ENCODE measurements at regions not wholly inside any gene's neighbourhood (a gene's known extent, or its start where the extent isn't known, plus 50 kb on each side); places are given as distances from the start of the nearest gene placed in this dataset.

DNA sequence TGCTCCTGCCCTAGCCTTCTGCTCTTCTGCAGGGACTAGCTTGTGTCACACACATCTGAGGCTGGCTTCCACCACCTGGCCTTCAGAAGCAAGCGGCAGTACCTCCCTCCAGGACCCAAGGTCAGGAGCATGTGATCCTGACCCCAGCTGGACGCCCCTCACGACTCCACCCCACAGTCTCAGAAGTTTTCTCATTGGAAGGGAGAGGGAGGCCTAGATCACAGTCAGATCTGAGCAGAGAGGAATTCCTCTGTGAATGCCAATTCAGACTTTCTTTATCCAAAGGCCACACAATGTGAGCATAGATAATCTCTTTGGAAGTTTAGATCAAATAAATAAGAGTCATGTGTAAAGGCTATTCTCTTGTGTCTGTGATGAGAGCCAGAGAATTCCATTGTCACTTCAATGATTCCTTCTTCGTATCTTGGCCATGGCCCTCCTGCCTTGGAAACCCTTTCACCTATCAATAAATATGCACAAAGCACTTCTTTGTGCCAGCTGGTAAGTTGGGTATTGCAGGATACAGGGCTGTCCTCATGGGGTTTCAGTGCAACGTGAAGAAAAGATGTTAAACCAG is 142.9 kb downstream of the SNX19 start:
- no peak for TF ChIP-seq SIN3A (IDR thresholded peaks at IDR 0.05; ENCODE audit: borderline replicate concordance, insufficient read depth, low read depth, low read length)
- TF ChIP-seq, protein P1, sequence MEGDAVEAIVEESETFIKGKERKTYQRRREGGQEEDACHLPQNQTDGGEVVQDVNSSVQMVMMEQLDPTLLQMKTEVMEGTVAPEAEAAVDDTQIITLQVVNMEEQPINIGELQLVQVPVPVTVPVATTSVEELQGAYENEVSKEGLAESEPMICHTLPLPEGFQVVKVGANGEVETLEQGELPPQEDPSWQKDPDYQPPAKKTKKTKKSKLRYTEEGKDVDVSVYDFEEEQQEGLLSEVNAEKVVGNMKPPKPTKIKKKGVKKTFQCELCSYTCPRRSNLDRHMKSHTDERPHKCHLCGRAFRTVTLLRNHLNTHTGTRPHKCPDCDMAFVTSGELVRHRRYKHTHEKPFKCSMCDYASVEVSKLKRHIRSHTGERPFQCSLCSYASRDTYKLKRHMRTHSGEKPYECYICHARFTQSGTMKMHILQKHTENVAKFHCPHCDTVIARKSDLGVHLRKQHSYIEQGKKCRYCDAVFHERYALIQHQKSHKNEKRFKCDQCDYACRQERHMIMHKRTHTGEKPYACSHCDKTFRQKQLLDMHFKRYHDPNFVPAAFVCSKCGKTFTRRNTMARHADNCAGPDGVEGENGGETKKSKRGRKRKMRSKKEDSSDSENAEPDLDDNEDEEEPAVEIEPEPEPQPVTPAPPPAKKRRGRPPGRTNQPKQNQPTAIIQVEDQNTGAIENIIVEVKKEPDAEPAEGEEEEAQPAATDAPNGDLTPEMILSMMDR (IDR thresholded peaks at IDR 0.05): no peak
- no peak for TF ChIP-seq POLR2AphosphoS5 (IDR thresholded peaks at IDR 0.05; ENCODE audit: low read depth, low read length)

Measured in Panc1 (cell line).